SW 1271 (cell line): ENCODE measurements at regions not wholly inside any gene's neighbourhood (a gene's known extent, or its start where the extent isn't known, plus 50 kb on each side); places are given as distances from the start of the nearest gene placed in this dataset.

Experiments
- DNase-seq, 2 experiments: peaks; one replicate each; lab custom pipeline; 2025; lab: John Stamatoyannopoulos, UW

DNA sequence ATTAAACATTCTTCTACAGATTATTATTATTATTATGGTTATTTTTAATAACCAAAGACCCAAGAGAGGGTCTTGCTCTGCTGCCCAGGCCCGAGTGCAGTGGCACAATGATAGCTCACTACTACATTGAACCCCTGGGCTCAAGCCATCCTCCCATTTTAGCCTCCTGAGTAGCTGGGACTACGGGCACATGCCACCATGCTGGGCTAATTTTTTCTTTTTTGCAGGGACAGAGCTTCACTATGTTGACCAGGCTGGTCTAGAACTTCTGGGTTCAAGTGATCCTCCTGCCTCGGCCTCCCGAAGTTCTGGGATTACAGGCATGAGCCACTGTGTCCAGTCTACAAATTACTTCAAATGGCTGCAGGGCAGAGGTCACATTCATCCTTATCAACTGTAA, 179.8 kb downstream of the KCNRG start:
- no peak for DNase-seq

DNA sequence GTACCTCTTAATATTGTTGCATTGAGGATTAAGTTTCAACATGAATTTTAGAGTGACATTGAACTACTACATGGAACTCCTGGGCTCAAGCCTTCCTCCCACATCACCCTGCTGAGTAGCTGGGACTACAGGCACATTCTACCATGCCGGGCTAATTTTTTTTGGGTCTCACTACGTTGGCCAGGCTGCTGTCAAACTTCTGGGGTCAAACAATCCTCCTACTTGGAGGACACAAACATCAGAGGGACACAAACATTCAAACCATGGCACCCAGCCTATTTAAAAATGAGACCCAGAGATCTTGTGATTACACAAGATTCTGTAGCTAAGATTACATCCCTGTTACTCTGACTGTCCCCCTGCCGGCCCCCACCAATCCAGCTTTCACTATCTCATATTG, 180.9 kb downstream of the KCNRG start:
- DNase-seq: no peak

DNA sequence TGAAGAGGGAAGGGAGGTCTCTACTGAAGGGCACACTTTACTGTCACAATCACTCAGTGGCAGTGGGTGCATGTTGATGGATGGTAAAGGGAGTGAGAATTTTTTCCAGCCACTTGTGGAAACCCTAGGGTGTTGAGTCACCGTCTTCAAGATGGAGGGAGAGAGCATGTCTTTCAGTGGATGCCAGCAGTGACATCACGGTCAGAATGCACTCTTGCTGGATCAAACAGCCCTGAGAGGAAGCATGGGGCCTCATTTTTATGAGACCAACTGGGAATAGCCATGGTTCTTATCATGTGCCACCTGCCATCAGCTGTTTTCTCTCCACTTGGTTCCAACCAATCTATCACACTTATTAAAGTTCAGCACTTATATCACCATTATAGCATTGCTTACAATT, 182.5 kb downstream of the KCNRG start:
- no peak for DNase-seq

DNA sequence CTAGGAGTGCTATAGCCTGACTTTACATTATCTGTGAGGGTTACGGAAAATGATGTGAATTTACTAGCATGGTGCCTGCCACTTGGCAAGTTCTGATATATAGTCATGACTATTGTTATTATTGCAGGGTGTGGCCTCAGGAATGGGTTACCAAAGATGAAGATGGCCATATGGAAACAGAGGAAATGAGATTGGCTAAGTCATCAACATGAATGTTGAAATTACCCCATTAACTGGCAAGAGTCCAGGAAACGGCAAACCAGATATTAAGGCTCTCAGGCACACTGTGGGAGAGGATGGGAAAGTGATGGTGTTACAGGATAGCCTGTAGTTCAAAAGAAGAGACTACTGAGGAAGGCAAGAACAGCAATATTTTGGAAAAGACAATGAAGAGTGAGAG, 183.3 kb downstream of the KCNRG start:
- no peak for DNase-seq

GRCh38 chr13:50200569-50200968, 185.3 kb downstream of the KCNRG start:
- DNase-seq: no peak

- no peak for DNase-seq
These were observed 185.7 kb downstream of the KCNRG start for GRCh38 chr13:50200988-50201387.

DNA sequence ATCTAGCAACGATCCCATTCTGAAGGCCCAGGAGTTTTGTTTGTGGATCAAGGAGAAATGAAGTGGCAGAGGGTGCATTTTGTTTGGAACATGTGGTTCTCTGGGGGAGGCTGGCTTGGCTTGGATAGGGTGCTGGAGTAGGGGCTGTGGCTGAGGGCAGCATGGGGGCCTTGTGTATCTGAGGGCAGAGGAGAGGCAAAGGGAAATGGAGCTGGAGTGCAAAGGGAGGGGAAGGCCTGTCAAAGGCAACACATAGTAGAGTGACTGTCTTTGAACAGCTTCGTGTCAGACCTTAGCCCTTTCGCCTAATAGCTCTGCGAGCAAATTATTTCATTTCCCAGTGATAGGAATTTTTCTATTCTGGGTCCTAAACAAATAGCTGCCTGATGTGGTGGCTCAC, 187.2 kb downstream of the KCNRG start:
- no peak for DNase-seq

DNA sequence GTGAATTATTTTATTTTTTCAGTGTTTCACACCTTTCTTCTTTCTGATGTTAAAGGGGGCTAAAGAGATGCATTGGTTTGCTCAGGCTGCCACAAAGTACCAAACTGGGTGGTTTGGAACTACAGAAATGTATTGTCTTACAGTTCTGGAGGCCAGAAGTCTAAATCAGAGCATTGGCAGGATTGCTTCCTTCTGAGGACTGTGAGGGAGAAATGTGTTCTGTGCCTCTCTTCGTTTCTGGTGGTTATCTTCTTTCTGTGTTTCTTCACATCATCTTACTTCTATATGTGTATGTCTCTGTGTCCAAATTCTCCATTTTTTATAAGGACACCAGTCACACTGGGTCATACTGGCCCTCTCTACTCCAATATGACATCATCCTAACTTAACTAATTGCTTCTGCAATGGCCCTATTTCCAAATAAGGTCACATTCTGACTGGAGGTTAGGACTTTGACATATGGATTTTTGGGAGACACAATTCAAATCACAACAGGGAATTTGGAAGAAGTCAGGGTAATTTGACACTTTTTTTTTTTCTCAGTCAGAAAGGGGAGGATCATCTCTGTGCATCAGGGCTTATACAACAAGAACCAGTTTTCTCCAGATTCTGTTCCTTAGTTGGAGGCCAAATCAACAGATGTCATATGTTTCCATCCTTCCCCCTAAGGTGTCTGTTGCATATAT, 188.2 kb downstream of the KCNRG start:
- DNase-seq: no peak

DNA sequence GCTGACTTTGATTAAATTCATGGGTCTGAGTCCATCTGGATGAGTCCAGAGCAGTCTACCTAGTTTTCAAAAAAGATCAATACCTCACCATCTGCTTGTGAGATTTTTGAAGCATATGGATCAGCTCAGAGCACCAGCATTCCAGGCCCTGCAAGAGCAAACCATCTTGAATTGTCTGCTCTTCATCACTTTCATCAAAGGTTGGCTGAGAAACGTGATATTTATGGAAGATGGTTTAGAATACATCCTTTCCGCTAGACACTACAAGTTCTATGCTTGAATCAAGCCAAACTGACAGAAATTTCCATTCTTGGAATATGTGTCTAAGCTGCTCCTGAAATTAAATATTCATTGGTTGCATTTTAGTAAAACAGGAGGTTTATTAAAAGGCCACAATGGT, 190.3 kb downstream of the KCNRG start:
- no peak for DNase-seq

GRCh38 chr13:50208826-50209335, 193.6 kb downstream of the KCNRG start:
- no peak for DNase-seq

DNA sequence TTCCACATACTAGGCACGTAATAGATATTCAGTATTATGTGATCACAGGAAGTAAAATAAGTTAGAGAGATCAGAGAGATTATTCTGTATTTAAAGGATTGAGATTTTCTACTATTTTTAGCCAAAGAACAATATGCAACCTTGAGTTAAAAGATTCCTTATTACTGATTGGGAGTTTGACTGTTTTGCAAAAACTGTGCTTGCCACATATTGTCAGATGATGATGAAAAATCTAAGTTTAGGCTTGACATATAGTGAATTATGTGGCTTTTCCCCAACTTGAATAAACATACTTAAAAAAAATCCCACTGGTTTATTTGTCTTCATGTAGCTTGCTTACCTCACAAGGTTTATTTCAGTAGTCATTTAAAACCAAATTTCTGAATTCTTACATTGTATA, 194.4 kb downstream of the KCNRG start:
- DNase-seq: no peak

DNA sequence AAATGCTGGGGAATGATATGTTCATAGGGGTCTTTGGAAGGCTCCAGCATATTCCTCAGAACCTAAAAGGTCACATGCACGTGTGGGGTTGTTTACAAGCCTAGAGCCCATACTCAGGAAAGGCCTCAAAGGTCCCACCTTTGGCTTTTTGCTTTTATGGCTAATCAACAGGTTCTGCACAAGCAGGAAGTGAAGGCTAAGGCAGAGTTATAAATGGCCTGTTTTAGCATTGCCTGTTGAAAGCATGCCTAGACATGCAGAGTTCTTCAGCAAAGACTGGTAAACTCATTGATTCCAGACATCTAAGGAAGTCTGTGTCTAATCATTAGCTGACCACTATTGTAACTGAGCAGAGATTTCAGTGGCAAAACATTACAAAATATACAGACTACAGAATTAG, 198.3 kb downstream of the KCNRG start:
- no peak for DNase-seq

DNA sequence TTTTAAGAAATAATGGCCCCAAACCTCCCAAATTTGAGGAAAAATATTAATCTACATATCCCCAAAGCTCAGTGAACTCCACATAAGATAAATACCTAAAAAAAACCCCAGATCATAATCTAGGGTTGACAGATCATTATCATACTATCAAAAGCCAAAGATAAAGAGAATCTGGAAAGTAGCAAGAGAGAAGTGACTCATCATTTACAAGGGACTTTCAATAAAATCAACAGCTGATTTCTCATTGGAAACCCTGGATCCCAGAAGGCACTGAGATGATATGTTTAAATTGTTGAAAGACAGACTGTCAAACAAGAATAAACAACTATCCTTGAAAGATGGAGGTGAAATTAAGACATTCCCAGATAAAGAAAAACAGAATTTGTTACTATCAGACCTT, 199.3 kb downstream of the KCNRG start:
- no peak for DNase-seq

DNA sequence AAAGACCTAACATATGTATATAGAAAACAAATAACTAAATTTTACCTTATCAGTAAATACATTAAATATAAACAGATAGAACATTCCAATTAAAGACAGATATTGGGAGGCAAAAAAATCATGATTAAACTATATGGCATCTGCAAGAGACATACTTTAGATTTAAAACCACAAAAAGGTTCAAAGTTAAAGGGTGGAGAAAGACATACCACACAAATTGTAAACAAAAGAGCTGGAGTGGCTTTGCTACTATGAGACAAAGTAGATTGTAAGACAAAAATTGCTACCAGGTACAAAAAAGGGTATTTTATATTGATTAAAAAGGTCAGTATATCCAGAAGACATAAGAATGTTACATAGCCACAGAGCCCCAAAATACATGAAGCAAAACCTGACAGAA, 200.2 kb downstream of the KCNRG start:
- DNase-seq: no peak

GRCh38 chr13:50219743-50220142, 204.5 kb downstream of the KCNRG start:
- DNase-seq: no peak

DNA sequence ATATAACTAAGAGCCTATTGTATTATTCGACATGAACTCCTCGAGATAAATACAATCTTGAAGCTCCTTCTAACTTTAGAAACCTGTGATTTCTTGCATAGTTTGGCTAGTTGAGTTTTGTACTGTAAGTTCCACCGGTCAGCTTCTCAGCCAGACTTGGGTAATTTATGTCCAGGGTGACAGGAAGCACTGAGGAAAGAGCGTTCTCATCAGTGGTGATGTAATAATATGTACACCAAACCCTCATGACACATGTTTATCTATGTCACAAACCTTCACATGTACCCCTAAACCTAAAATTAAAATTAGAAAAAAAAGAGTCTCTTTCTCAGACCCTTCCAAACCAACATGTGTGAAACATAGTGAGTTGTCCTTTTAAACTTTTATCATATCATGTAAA, 205.7 kb downstream of the KCNRG start:
- DNase-seq: no peak

DNA sequence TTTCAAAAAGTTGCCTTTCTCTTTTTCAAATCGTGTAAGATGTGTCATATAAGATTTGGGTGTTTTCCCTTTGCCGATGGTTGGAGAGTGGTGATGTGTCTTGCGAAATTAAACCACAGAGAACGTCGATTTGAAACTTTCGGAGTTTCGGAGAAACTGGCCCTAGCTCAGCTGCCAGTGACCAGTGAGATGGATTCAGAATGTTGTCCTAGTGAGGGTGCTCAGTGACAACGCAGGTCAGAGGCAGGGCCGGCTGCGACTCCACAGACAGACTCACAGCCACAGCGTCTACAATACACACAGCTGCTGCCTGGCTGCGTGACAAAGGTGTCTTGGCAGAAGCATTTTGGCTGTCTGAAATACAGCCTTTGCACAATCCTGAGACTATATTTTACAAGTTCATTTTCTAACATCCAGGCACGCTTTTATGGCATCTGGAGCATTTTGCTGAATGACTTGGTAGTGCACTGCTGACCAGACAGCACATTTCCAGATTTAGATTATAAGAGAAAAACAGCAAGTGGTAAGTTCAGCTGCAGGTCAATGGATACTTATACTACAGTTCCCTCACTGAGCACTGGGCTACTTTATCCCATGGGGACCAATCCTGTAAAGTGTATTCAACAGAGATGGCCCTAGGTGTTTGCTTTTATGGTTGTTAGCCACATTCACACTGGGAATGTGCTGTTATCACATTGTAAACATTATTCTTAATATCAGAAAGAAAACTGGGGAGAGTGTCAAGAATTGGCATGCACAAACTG, 207.5 kb downstream of the KCNRG start:
- DNase-seq: no peak

GRCh38 chr13:50224534-50224933, 209.3 kb downstream of the KCNRG start:
- DNase-seq: no peak

GRCh38 chr13:50225193-50226155, 210.2 kb downstream of the KCNRG start:
- no peak for DNase-seq

DNA sequence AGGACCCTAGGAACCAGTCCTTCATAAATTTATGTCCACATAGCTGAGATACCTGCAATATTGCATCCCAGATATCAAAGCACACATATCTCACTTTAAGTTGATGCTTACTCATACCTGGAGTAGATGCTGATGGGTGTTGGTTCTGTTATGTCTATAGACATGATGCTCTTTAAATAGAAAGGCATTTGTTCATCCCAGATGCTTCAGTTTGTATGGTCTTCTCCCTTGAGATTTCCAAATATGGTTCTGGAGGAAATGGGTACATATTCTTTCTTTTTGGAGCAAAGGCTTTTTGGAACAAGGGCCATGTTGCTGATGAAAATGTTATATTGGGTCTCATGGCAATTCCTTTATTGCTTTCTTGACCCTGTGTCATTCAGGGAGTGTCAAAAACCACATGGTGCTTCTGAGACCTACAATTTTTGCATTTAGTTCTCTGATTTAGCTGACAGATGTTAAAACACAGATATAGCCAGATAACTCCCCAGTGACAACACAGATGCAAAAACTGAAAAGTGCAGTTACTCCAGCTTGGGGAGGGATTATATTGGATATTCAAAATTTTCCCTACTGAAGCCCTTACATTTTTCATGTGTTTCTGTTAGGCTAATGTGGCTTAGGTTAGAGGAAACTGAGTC, 211.4 kb downstream of the KCNRG start:
- DNase-seq: no peak

GRCh38 chr13:50227361-50227760, 212.1 kb downstream of the KCNRG start:
- DNase-seq: no peak

GRCh38 chr13:50228527-50228926, 213.3 kb downstream of the KCNRG start:
- no peak for DNase-seq
